ENCODE measurements at regions not wholly inside any gene's neighbourhood (a gene's known extent, or its start where the extent isn't known, plus 50 kb on each side); places are given as distances from the start of the nearest gene placed in this dataset.

GRCh38 chr2:195168369-195168768, 488.7 kb upstream of the SLC39A10 start:
- no peak for TF ChIP-seq REST (IDR thresholded peaks at IDR 0.05; ENCODE audit: low read depth)
- TF ChIP-seq TAF1 (IDR thresholded peaks at IDR 0.05; ENCODE audit: low read depth): no peak
- TF ChIP-seq CEBPB (IDR thresholded peaks at IDR 0.05): no peak
